HG03442 (cell line): ENCODE measurements at regions not wholly inside any gene's neighbourhood (a gene's known extent, or its start where the extent isn't known, plus 50 kb on each side); places are given as distances from the start of the nearest gene placed in this dataset.
"Not testable (repeated sequence)": the region's sequence is repeated elsewhere in the genome, so short reads cannot be mapped to it uniquely, and the experiment has no call there.

Experiments used
- ATAC-seq: cut with Tn5 transposase; IDR thresholded peaks from one replicate; pipeline ENCODE4 v1.9.1; 2021; ENCODE audit warnings: mild to moderate bottlenecking, moderate library complexity; ENCODE audit not compliant: unreplicated experiment

DNA sequence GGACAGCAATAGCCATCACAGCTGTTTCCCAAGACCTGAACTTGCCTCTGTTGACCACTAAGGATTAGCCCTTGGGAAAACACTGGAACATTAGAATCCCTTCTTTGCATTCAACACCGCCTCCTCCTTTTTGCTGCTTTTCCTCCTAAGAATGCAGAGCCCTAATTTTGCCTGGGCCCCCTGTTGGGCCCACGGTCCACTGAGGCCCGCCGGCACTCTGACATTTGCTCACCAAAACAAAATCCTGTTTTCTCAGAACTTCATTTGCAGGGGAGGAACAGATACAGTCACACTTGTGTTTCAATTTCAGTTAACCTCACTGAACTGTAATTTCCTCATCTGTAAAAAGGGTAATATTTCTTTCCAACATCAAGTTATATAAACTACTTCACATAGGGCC lies 116.0 kb upstream of the JARID2 start:
- no peak for ATAC-seq

DNA sequence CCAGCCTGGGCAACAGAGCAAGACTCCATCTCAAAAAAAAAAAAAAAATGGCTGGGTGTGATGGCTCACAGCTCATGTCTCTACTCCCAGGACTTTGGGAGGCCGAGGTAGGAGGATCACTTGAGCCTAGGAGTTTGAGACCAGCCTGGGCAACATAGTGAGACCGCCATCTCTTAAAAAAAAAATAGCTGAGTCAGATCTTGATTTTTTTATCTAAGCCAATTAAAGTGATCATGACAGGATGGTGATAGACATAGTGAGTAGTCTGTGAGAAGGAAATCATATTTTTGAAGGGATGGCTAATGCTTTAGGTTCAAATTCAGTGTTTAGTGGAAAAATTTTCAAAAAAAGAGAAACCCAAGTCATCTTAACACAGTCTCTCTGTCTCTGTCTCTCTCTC lies 114.6 kb upstream of the JARID2 start:
- ATAC-seq = no peak

DNA sequence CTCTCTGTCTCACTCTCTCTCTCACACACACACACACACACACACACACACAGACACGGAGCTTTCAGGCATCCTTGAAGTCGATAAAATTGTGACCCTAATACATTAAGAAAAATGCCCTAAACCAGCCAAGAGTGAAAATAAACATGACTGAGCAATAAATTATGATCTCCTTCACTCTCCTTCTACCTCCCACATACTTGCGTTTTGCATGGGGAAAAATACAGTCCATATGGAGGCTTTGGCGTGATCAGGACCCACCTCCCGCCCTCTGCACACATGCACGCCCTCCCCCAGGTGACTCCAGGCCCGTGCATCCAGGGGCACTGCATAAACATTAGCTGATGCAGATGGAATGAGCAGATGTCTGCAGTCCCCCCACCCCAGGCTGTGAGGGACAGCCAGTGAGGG lies 114.2 kb upstream of the JARID2 start:
- ATAC-seq = no peak

DNA sequence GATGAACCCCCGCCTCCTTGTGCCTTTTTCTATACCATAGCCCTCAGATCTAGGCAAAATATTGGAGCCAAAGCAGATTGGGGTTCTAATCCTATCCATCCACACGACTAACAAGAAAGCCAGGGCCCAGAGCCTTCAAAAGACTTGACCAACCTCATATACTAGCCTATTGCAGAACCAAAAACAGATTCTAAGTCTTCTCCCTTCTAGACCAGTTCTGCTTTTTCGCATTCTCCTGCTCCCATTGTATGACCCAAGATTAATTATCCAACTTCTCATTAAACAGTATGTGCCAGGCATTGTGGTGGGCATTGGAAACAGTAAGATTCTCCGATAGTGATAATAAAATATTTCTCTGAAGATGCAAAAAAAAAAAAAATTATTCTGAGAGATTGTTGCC lies 113.7 kb upstream of the JARID2 start:
- no peak for ATAC-seq

DNA sequence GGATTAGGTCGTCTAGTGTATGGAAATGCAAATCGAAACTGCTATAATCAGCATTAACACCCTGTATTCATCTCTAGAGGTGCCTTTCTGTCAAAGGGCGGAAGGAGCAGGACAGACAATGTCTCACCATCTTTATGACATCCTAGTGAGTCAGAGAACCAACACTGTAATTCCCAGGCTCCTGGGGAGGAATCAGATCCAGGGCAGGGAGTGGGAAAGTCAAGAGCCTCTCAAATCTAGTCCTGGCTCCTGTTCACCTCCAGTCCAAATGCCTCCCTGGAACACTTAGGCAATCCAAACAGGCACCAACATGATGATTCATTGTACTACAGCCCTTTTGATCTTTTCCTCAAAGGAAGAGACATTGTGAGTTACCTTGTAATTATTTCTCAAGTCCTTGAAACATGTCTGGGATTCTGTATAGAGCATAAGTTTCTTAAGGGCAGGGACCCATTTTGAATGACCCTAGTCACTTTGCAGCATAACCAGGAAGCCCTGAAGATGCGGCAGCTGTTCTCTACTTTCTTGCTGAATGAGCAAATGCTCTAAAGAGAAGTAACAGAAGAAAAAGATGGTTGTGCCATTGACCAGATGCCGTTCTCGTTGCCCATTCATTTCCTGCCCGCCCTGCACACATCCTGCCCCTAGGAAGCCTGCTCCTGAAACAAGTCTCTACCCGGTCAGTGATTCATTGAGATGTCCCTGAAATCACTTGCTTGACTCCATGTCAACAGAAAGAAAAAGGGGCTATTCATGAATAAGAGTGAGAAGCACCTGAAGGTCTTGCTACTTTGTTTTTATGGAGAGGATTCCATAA lies 112.8 kb upstream of the JARID2 start:
- no peak for ATAC-seq

DNA sequence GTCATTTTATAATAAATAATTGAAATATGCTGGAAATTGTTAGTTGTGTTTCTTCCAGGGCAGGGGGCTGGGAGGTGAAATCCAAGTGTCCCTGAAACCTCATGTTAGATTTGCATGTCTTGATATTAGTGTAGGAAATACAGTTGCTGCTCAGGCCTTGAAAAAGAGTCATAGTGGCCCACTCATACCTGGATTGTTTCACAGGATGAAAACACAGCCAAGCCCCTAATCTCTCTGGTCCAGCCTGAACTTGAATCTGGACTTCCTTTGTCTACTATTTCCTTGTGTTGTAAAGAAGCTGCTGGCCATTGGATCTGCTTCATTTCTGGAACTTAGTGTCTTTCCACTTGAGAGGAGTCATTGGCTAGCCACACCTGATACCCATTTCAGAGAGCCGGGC lies 108.8 kb upstream of the JARID2 start:
- no peak for ATAC-seq

DNA sequence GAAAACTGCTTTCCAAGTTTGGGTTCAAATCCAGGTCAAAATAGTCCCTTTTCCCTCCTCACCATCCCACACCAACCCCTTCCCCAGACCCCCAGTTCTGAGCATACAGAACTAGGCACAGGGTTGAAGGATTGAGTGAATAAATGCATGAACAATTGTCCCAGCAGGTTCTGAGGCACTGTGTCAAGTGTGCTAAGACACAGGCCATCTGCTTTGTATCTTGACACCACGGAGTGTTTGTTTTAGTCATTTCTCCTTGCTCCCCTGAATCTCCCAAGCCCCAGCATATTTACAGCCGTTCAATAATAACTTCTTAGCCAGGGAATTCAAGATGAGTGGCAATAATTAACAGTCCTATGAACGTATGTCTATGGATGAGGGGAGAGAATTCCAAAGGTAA lies 102.8 kb upstream of the JARID2 start:
- no peak for ATAC-seq

DNA sequence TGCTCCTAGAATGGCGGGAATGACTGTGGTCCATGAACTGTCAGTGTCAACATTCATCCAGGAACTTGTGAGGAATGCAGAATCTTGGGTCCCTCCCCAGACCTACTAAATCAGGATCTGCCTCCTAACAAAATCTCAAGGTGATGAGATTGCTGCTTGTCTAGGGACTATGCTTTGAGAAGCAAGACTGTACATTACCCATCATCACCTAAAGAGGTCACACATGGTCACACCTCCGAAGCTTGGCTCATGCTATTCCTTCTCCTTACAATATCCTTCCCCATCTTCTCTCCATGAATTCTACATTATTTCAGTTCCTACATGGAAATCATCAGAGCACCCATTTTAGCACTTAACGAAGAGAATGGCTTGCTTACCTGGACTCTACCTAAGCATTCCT lies 102.3 kb upstream of the JARID2 start:
- no peak for ATAC-seq

DNA sequence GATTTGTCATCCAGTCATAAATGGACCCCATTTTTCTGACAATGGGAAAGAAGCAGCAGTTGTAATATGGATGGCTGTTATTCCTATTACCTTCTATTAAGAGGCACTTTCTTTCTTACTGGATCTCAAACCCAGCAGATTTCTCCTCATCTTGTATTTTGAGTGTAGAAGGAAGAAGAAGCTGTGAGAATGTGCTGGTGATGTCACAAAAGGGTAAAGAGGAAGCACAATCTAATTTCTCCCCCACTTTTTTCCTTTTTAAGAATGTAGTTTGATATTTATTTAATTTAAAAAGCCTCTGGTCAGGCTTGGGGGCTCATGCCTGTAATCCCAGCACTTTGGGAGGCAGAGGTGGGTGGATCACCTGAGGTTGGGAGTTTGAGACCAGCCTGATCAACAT lies 100.0 kb upstream of the JARID2 start:
- no peak for ATAC-seq

DNA sequence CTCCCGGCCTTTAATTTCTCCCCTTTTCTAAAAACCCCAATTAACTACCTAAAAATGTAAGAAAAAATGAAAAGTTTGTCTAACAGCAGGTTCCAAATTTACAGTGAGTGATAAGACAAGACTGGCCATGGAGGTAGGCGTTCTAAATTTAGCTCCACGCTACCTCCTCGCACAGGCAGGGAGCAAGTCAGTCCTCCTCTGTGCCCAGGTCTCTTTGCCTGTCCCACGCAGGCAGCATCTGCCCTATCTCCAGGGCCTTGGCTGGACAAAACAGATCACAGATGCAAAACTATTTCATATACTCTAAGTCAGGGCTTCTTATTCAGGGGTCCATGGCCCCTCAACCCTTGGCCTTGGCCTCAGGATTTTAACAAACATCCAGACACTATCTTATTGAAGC lies 98.0 kb upstream of the JARID2 start:
- ATAC-seq = no peak

DNA sequence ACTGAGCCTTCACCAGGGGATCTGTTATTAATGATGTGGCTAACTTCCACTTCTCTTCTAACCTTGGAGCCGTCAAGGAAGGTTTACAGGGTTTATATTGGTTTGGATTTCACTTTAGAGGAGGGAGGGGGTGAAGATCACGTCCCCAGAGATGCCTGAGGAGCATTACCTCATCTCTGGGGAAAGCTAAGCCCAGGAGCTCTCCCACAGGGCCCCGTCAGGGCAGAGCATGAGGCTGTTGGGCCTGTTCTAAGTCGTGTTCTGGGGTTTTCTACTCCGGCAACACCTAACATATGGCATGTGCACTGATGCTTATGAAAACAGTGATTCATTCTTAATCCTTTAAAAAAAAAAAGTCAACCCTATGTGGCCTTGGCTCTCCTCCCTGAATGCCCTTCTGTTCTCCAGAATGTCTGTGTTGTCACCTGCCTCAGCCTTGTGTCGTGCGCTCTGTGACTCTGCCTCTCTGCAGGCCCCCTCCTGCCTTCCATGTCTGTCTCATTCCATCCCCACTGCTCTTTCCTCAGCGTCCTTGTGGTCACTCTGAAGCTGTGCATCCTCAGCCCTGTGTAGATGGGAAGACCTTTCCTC lies 97.4 kb upstream of the JARID2 start:
- no peak for ATAC-seq

DNA sequence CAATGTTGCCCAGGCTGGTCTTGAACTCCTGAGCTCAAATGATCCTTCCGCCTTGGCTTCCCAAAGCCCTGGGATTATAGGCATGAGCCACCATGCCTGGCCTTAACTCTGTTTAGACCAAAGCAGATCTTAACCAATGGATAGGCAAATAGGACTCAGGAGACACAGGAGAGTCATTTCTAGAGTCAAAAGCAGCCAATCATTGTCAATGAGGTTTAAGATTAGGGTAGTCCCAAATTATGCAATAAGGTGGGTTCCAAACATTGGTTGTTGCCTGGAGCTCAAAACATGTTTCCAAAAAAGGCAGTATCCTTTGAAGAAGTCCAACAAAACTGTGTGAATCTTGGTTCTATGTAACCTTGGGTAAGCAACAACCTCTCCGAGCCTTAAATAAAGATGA lies 95.7 kb upstream of the JARID2 start:
- no peak for ATAC-seq

DNA sequence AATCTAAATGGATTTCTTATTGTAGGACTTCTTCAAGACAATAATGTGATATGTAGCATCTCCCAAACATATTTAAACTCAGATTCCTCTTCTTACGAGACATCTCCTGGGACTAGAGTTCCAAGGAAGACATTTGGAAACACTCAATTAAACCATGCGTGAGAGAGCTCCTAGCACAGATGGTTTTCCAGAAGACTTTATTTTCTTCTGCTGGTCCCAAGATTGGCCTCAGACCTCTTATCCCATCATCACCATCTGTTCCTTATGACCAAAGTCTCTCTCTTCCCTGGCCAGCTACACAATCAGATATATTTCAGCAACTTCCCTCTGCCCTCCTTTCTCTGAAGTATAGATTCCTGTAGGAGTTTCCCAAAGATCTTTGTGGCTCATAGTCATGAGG lies 93.2 kb upstream of the JARID2 start:
- no peak for ATAC-seq

DNA sequence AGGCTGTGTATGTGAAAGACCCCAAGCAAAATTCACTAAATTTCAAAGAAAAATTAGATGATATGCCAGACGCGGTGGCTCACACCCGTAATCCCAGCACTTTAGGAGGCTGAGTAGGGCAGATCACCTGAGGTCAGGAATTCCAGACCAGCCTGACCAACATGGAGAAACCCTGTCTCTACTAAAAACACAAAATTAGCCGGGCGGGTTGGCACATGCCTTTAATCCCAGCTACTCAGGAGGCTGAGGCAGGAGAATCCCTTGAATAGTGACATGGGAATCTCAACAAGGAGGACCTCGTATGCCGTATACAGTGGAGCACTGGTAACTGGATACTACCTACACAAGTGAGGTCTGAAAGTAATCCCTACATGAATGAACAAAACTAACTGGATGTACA lies 92.7 kb upstream of the JARID2 start:
- ATAC-seq = no peak

DNA sequence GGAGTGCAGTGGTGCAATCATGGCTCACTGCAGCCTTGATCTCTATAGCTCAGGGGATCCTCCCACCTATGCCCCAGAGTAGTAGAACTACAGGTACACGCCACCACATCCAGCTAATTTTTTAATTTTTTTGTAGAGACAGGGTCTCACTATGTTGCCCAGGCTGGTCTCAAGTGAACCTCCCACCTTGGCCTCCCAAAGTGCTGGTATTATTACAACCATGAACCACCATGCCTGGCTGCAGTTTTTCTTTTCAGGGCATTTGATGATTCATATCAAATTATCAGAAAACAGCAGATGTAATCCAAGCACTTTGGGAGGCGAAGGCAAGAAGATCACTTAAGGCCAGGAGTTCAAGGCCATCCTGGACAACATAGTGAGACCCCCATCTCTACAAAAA lies 88.4 kb upstream of the JARID2 start:
- no peak for ATAC-seq

DNA sequence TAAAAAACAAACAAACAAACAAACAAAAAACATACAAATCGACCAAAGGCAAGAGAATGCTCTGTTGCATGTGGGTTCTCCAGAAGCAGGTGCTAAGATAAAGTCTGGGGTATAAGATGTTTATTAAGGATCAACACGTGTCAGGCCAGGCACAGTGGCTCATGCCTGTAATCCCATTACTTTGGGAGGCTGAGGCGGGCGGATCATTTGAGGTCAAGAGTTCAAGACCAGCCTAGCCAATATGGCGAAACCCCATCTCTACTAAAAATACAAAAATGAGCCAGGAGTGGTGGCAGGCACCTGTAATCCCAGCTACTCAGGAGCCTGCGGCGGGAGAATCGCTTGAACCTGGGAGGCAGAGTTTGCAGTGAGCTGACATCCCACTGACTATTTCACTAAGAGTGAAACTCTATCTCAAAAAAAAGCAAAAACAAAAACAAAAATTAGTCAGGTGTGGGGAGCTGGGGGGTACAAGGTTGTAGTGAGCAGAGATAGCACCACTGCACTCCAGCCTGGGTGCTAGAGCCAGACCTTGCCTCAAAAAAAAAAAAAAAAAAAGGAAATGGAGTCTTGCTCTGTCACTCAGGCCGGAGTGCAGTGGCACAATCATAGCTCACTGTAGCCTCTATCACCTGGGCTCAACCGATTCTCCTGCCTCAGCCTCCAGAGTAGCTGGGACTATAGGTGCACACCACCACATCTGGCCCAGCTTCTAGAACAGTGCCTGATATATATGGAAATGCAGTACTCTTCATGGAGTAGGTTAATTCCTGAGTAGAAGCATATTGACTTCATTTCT lies 86.8 kb upstream of the JARID2 start:
- ATAC-seq = no peak

DNA sequence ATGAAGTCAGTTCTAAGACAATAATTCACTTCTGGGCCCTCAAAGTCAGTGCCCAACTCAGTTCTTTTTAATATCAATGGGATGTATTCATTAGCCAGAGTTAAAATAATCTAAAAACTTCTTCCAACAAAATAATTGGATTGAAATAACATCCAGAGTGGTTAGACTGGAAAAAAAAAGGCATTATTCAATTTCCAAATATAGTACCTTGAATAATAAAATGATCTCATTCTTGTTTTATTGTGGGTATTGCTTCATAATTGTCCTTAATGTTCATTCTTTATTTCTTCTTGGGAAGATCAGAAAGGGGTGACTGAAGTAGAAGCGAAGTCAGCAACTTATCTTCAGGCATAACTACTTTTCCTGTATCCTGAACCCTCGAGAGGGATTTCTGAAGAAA lies 85.1 kb upstream of the JARID2 start:
- ATAC-seq = no peak

DNA sequence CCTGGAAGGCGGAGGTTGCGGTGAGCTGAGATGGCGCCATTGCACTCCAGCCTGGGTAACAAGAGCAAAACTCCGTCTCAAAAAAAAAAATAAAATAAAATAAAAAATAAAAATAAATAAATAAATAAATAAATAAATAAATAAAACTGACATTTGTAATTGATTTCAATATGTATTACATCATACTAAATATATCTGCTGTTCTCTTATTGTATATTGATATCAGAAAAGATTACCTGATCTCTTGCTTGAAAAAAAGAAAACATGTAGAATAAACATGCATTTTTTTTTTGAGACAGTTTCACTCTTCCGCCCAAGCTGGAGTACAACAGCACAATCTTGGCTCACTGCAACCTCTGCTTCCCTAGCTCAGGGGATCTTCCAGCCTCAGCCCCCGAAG lies 81.0 kb upstream of the JARID2 start:
- not testable (repeated sequence) for ATAC-seq

DNA sequence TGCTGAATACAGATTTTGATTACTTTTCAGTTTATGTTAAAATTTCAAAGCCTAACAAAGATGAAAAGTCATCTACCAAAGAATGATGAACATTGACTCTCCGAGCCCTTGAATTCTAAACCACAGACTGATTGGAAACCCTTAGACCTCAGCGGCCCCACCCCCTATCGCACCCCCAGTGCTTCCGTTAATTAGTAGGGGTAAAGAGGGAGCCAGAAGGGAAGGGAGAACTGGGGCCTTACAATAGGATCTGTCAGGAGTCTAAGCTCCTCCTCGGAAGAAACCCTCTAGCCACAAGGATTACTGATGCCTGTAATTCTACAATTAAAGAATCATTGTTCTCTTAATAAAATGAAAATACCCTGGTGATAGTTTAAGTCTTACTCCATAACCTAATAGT lies 79.7 kb upstream of the JARID2 start:
- no peak for ATAC-seq

DNA sequence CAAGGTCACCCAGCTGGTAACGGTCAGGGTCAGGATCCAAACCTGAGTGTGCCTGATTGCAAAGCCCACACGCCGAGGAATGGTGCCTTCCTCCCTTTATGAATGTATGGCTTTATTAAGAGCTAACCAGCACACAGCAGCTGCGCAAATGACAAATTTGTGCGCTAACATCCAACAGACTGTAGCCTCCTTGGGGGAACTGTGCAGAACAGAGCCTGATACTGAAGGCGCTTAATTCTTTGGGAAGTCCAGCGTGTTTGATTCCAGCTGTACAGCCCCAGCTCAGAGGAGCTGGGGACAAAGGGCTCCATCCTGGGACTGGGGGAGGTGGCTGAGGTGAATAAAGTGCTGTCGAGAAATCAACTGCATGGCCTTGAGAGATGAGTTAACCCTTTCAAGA lies 75.7 kb upstream of the JARID2 start:
- ATAC-seq = no peak

DNA sequence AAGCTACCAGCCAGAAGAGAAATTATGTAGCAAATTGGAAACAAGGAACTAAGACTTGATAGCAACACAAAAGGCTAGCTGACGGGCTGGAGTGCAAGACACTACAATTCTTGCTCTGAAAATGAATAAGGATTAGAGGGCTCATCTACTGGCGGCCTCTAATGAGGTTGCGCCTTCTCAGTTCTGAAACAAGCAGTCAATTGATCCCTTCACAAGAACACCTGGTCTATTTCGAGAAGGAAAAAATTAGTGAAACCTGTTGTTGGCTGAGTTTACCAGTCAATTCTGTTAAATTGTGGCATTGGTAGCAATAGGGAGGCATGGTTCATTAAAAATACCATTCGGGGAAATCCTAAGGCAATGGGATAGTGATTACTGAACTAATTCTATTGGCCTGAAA lies 74.8 kb upstream of the JARID2 start:
- ATAC-seq = no peak

DNA sequence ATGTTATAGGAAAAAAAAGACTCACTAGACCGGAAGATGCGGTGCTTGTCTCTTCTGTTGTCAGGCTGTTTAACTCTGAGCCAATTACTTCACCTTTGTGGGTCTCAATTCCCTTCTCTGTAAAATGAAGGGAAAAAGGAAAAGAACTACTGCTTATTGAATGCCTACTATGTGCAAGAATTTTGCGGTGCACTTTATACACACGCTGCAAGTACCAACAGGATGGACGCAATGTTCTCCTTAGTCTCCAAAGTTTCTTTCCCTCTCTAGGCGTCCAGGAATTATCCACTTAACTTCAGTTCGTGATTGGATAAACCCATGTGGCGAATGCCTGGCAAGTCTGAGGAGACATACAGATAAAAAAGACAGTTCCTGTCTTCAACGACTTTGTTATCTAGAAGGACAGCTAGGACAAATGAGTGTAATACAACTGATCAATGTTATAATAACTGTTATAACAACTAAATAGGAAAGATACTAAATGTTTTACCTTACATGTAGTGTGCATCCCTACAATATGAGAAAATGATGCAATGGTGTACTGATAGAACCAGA lies 69.0 kb upstream of the JARID2 start:
- no peak for ATAC-seq
